GM23248 (cell line): ENCODE measurements at regions not wholly inside any gene's neighbourhood (a gene's known extent, or its start where the extent isn't known, plus 50 kb on each side); places are given as distances from the start of the nearest gene placed in this dataset.

Experiments
- DNase-seq: peaks from one replicate; pipeline ENCODE4 v3.0.0-alpha.2; 2015
- H2AFZ ChIP-seq: fragments of 200-600 bp; sonication (generic); 2 replicates; pipeline ENCODE4 v1.6.1; 2016; ENCODE audit warnings: antibody characterized with exemption
- H3F3A ChIP-seq: fragments of 200-600 bp; sonication (generic); 2 replicates; pipeline ENCODE4 v1.6.1; 2016; ENCODE audit warnings: mild to moderate bottlenecking, antibody characterized with exemption, mixed run types; ENCODE audit not compliant: insufficient read depth
- H3K27ac ChIP-seq: fragments of 200-600 bp; sonication (generic); 2 replicates; pipeline ENCODE4 v1.5.1; 2016; ENCODE audit warnings: mild to moderate bottlenecking
- H3K27me3 ChIP-seq: fragments of 200-600 bp; sonication (generic); replicated peaks from 2 replicates; pipeline ENCODE4 v1.6.1; 2016; ENCODE audit warnings: mild to moderate bottlenecking; ENCODE audit not compliant: insufficient read depth
- H3K36me3 ChIP-seq: fragments of 200-600 bp; sonication (generic); 2 replicates; pipeline ENCODE4 v1.6.1; 2016; ENCODE audit warnings: low read depth, mild to moderate bottlenecking
- H3K4me1 ChIP-seq: fragments of 200-600 bp; sonication (generic); 2 replicates; pipeline ENCODE4 v1.6.1; 2016; ENCODE audit warnings: mild to moderate bottlenecking; ENCODE audit not compliant: insufficient read depth
- H3K4me2 ChIP-seq: fragments of 200-600 bp; sonication (generic); one replicate; pipeline ENCODE4 v1.6.1; 2016; ENCODE audit warnings: mild to moderate bottlenecking; ENCODE audit not compliant: unreplicated experiment
- H3K4me3 ChIP-seq: fragments of 200-600 bp; sonication (generic); 2 replicates; pipeline ENCODE4 v1.5.1; 2016; ENCODE audit warnings: mild to moderate bottlenecking
- H3K79me2 ChIP-seq: fragments of 200-600 bp; sonication (generic); 2 replicates; pipeline ENCODE4 v1.6.1; 2016; ENCODE audit warnings: mild to moderate bottlenecking; ENCODE audit not compliant: insufficient read depth
- H3K9ac ChIP-seq: fragments of 200-600 bp; sonication (generic); 2 replicates; pipeline ENCODE4 v1.6.1; 2016; ENCODE audit warnings: mild to moderate bottlenecking
- H3K9me2 ChIP-seq: fragments of 200-600 bp; sonication (generic); 2 replicates; pipeline ENCODE4 v1.6.1; 2016; ENCODE audit warnings: mixed run types, mild to moderate bottlenecking, moderate library complexity; ENCODE audit not compliant: insufficient read depth
- H3K9me3 ChIP-seq: fragments of 200-600 bp; sonication (generic); one replicate; pipeline ENCODE4 v1.6.1; 2017; ENCODE audit warnings: low read depth
- H4K20me1 ChIP-seq: fragments of 200-600 bp; sonication (generic); 2 replicates; pipeline ENCODE4 v1.6.0; 2016; ENCODE audit not compliant: insufficient read depth
- EZH2 ChIP-seq: fragments of 200-600 bp; sonication (generic); IDR thresholded peaks from 2 replicates; pipeline ENCODE4 v1.6.1; 2018; ENCODE audit warnings: antibody characterized with exemption, mild to moderate bottlenecking; ENCODE audit not compliant: insufficient read depth, poor library complexity, severe bottlenecking
- EZH2phosphoT487 ChIP-seq: fragments of 200-600 bp; sonication (generic); IDR thresholded peaks from 2 replicates; pipeline ENCODE4 v1.6.1; 2018; ENCODE audit warnings: antibody characterized with exemption, moderate library complexity, mild to moderate bottlenecking, low read depth; ENCODE audit not compliant: insufficient read depth
- WGBS, 2 experiments: methylation state at CpG; one replicate each; pipeline ENCODE4 v1.1.6; 2015 to 2017; ENCODE audit warnings: low lambda C conversion rate in 2 of 2, low coverage in 1 of 2; ENCODE audit errors: missing lambda C conversion rate in 2 of 2; 5-methylcytosine and 5-hydroxymethylcytosine counted together
- in situ Hi-C: fragments of 300-500 bp; cut with MboI; formaldehyde crosslinking; loops from 2 replicates; pipeline ENCODE4 v1.15.0; 2020

DNA sequence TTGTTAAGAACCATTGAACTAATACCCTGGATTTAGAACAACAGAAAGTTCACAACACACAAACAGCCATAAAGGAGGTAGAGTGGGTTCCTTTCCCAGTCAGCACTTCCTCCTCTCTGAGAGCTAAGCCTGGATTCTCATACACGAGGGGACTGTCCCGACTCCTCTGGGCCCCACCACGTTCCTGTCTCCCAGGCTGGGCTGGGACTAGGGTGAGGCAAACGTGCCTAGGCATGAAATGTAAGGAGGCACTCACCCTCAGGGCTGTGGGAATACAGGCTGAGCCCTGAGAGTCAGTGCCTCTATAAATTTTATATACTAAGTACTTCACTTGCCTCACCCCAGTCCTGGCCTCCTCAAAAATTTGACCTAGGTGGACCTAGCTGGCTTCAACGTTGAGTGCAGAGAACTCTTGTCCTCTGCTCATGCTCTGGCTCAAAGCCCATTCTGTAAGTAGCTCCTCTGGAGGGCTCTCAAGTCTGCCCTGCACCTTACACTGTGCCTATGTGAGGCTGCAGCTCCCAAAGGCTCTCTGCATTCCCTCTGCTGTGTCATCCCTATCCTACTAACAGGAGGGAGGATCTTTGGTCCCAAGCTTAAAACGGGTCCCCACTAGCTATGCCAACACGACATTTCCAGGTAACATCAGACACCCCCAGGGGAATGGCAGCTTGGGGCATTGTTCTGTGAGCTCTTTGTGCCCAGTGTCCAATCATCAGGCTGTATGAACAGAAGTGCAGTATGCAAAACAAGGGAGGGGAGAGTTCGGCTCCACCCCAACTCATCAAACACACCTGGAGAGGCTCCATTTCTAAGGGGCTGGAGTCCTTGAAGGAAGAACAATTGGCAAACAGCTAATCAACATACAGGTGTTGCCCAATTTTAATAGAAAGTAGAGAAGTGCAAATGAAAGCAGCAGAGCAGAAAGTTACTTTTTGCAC lies 233.2 kb downstream of the RPLP1 start:
- Histone ChIP-seq H4K20me1 (no peaks in the 10 kb centered on the region), H3K27me3 (peaks cover 20% of the 10 kb centered on the region; the same call in 1 of the 2 replicates), H3K9me3 (peaks cover 3% of the 10 kb centered on the region), H3K4me3 (no peak overlapping the region), H3K36me3 (no peaks in the 10 kb centered on the region), H3K4me2 (no peak overlapping the region), H3K4me1 (no peaks in the 10 kb centered on the region), H3K9me2 (no peaks in the 10 kb centered on the region), H3K9ac (no peak overlapping the region), H3F3A (no peaks in the 10 kb centered on the region), H2AFZ (no peak overlapping the region), H3K27ac (no peak overlapping the region), H3K79me2 (no peaks in the 10 kb centered on the region)
- no peak for DNase-seq
- TF ChIP-seq EZH2: no peak
- TF ChIP-seq EZH2phosphoT487: no peak
- in situ Hi-C loops: no loop called here
- WGBS, 2 experiments: 28 to 32% methylated on average over 8 of the region's 8 CpGs

DNA sequence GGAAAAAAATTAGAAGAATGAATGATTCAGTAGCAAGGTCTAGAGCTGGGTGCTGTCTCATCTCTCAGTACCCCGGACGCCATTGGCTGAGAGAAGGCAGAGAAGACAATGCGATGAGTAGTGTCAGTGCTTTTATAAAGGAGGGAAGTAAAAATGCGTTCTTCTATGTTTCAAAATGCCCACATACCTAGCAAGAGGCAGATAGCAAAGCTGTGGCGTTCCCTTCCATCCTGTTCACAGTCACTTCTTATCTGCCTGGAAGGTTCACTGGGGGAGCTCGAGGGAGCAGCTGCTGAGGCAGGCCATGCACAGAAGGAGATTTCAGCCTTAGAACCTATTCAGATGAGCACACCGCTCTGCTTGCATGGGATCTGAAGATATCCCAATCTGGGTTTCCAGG lies 234.0 kb downstream of the RPLP1 start:
- WGBS, 2 experiments: 50 to 56% methylated on average over 7 of the region's 7 CpGs
- no peaks in the 10 kb centered on the region for H4K20me1 ChIP-seq
- in situ Hi-C loops: no loop called here
- H3K9me2 ChIP-seq: no peaks in the 10 kb centered on the region
- H3K27me3 ChIP-seq: peaks cover 17% of the 10 kb centered on the region
- no peaks in the 10 kb centered on the region for H3K79me2 ChIP-seq
- no peak overlapping the region for H3K9ac ChIP-seq
- no peak for TF ChIP-seq EZH2
- TF ChIP-seq EZH2phosphoT487: no peak
- H3K4me2 ChIP-seq: no peak overlapping the region
- H3K27ac ChIP-seq: no peak overlapping the region
- H3K4me1 ChIP-seq: no peaks in the 10 kb centered on the region
- peaks cover 3% of the 10 kb centered on the region for H3K9me3 ChIP-seq
- no peaks in the 10 kb centered on the region for H3K36me3 ChIP-seq
- H3F3A ChIP-seq: no peaks in the 10 kb centered on the region
- DNase-seq: no peak
- H2AFZ ChIP-seq: no peak overlapping the region
- no peak overlapping the region for H3K4me3 ChIP-seq

DNA sequence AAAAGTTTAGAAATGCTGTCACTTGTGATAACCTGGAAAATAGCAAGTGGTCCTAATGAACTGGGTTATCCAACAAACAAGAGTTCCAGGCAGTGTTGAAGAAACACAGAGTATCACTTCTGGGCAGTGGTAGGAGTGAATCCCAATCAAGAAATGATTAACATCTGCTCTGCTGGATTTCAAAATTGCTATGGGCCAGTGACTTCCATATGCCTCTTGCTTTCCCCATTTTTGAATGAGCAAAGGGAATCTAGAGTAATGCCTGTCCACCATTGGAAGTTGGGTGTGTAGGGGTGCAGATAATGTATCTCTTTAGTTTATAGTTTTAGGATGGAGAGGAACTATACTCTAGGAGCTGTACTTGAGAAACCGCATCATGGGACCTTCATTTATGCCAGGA lies 236.5 kb downstream of the RPLP1 start:
- Histone ChIP-seq H3K36me3 (no peaks in the 10 kb centered on the region), H2AFZ (no peak overlapping the region), H3K79me2 (no peaks in the 10 kb centered on the region), H3K4me3 (no peak overlapping the region), H3F3A (no peaks in the 10 kb centered on the region), H3K9me3 (peaks cover 3% of the 10 kb centered on the region), H3K9me2 (no peaks in the 10 kb centered on the region), H3K4me2 (no peak overlapping the region), H3K4me1 (no peaks in the 10 kb centered on the region), H3K27ac (no peak overlapping the region), H3K27me3 (peaks cover 32% of the 10 kb centered on the region), H4K20me1 (no peaks in the 10 kb centered on the region), H3K9ac (no peak overlapping the region)
- DNase-seq: no peak
- WGBS, 2 experiments: 50 to 54% methylated on average over 1 of the region's 1 CpG
- in situ Hi-C loops: no loop called here
- TF ChIP-seq EZH2phosphoT487 (no peak), EZH2 (no peak)

DNA sequence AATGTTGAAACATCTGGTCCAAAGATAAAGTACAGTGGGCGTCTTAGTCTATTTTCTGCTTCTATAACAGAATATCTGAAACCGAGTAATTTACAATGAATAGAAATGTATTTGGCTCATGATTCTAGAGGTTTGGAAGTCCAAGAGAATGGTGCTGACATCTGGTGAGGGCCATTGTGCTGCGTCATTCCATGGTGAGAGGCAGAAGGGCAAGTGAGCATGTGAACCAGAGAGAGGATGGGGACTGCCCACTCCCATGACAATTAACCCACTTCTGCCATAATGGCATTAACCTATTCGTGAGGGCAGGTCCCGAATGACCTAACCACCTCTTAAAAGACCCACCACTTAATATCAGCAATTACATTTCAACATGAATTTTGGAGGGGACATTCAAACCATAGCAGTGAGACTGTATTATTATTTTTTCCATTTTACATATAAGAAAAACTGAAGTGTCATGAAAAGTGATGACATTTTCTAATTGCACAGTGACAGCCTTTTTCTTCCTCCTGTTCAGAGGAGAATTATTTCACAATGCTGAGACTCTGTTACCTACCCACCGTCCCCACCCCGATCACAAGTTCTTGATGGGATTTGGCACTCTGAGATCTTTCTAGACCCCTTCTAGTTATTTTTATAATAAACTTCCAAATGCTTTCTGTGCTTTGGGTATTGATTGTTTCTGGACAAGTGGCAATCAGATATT lies 238.8 kb downstream of the RPLP1 start:
- no peaks in the 10 kb centered on the region for H3K9me2 ChIP-seq
- WGBS, 2 experiments: 42 to 43% methylated on average over 7 of the region's 7 CpGs
- H3F3A ChIP-seq: no peaks in the 10 kb centered on the region
- H3K36me3 ChIP-seq: no peaks in the 10 kb centered on the region
- H3K4me1 ChIP-seq: no peaks in the 10 kb centered on the region
- H3K27ac ChIP-seq: no peak overlapping the region
- TF ChIP-seq EZH2 (no peak), EZH2phosphoT487 (no peak)
- no peak overlapping the region for H2AFZ ChIP-seq
- H3K9me3 ChIP-seq: peaks cover 3% of the 10 kb centered on the region
- no peak overlapping the region for H3K9ac ChIP-seq
- no peaks in the 10 kb centered on the region for H4K20me1 ChIP-seq
- H3K79me2 ChIP-seq: no peaks in the 10 kb centered on the region
- DNase-seq: no peak
- in situ Hi-C loops: no loop called here
- H3K27me3 ChIP-seq: peaks cover 42% of the 10 kb centered on the region
- H3K4me2 ChIP-seq: no peak overlapping the region
- H3K4me3 ChIP-seq: no peak overlapping the region
